HPDE6-E6E7 (cell line): ENCODE measurements at regions not wholly inside any gene's neighbourhood (a gene's known extent, or its start where the extent isn't known, plus 50 kb on each side); places are given as distances from the start of the nearest gene placed in this dataset.

Experiments used
- DNase-seq: peaks from one replicate; pipeline ENCODE4 v3.0.0; 2011; ENCODE audit warnings: missing footprints; ENCODE audit errors: extremely low spot score

DNA sequence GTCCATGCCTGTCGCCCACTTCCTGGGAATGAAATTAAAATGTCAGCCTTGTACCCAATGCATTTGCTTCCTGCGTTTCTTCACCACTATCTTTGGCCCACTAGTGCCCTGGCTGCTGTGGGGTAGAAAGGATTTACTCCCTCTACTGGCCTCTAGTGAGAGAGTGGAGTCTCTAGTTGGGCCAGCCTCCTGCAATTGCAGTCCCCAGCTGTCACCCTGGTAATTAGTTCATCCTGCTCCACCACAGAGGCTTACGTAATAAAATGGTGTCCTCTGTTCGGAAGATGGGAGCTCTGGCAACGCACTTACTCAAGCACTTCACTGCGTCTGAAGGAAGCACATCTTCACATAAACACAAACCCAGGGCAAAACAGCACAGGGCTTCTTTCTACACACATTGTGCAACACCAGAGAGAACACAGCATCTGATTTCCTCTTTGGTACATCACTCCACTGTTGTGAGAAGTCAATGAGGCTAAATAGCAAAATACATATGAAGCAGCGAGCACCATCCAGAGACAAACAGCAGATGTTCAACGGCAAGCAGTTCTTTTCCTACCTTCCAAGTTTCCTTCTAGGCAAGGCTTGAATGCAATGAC, 274.6 kb downstream of the LRATD1 start:
- peak; percentile 8 for DNase-seq

DNA sequence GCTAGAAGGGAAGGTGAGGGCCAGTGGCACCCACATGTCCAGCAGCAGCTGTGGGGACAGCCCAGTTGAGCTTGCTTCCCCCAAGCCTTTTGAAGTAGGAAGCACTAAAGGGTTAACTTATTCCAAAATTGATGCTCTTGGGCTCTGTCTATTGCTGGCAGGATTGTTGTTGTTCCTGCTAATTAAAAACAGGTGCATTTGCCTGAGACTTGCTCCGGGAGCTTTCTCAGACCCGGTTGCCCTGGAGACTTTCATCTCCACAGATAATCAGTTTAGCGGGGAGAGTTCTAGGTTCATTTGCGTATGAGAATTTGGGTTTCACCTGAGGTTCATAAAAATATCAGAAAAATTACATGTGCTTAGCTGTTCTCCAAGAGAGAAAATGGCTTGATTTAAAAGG, 277.3 kb downstream of the LRATD1 start:
- no peak for DNase-seq

DNA sequence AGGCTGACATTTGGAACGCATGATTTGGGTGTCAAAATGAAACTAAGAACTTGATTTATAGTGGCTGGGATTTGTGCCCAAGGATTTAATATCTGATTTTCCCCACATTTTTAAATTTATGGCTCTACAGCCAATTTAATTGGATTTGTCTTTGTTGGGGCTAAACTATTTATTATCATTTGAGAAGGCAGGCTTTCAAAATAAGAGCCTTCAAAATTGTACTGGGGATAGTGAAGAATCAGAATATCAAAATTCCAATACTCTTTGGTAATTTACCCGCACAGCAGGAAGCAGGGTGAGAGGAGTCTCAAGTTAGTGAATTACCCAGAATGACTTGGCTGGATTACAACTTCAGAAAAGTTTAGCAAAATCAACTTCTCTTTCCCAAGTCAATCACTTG, 278.1 kb downstream of the LRATD1 start:
- no peak for DNase-seq

DNA sequence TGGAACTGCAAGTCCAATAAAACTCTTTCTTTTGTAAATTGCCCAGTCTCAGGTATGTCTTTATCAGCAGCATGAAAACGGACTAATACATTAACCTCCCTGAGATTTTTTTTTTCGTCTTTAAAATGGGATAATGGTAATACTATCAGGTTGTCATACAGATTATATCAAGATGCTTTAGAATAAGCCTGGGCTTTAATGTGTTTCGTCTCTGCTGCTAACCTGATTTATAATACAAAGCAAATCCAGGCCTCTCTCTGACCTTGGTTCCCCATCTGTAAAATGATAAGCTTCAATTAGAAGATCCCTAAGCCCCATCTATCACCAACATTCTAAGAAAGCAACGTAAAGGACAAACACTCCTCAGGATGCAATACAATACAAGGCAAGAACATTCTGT, 283.5 kb downstream of the LRATD1 start:
- DNase-seq = no peak

DNA sequence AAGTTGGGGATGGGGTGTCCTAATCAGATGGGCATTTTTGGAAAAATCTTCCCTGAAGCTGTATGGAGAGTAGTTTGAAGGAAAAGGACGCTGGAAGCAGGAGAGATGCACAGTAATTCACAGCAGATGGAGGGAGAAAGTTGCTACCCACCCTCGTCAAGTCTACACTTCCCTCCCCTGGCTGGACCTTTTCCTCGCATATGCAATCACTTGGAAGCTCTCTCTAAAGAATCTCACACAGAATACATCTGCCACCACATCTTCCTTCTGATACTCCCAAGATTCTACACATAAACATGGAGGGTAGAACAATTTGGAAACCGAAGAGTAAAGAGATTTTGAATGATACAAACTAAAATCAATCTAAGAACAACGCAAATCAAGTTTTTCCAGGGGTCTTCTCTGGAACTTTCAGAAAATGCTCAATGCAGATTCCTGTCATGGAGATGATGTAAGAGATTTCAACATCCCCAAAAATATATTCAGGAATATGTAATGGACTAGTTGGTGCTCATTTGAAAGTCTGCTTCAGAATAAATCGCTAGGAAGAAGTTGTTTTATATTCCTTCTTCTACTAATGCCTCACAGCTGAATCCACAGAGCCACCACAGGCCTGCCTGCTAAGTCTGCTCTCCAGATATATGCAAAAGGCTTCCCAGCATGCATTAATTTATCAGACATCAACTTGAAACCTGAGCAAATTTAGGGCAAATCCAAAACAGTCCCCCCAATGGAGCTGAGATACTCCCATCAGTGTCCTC, 291.5 kb downstream of the LRATD1 start:
- DNase-seq = no peak

DNA sequence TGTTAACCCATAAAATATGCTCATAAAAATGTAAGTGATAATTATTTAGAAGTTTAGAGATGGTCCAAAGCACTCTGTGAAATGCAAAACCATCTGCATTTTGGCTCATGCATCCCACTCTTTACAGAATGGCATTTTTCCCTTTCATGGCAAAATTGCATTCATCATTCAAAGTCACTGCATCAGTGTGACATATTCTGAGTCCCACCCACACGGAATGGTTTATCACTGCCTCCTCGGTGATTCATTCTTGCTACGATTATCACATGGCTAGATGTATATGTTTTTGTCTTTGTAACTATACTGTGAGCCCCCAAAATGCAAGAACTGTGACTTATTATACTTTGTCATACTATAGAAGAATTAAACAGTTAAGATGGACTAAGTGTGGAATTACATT, 293.0 kb downstream of the LRATD1 start:
- DNase-seq = no peak

DNA sequence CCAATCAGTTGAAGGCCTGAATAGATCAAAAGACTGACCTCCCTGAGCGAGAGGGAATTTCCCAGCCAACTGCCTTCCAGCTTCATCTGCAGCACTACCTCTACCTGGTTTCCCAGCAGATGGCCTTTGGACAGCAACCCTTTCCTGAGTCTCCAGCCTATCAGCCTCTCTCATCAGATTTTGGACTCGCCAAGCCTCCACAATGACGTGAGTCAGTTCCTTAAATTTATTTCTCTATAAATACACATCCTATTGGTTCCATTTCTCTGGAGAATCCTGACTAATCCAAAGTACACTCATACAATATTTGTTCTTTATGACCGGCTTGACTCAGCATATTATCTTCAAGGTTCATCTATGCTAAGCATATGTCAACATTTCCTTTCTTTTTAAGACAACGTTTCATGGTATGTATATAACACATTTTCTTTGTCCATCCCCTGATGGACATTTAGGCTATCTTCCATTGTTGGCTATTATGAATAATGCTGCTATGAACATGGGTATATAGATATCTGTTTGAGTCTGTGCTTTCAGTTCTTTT, 294.6 kb downstream of the LRATD1 start:
- no peak for DNase-seq

DNA sequence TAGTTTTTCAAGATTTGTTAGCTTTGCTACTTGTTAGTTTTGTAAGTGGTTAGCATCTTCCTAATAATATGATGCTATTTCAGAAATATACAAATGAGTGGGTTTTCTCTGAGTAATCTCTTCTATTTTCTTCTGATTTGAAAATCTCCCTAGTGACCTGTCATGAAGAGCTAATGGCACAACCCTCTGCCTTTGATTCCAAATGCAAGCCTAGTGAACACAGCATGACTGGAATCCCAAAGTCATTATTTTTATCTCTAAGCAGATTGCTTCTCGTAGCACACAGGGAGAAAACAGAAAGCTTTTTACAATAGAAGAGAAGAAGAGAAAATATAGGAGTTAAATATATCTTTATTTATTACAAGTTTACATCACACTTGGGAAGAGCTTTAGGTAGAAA, 295.5 kb downstream of the LRATD1 start:
- DNase-seq = no peak

DNA sequence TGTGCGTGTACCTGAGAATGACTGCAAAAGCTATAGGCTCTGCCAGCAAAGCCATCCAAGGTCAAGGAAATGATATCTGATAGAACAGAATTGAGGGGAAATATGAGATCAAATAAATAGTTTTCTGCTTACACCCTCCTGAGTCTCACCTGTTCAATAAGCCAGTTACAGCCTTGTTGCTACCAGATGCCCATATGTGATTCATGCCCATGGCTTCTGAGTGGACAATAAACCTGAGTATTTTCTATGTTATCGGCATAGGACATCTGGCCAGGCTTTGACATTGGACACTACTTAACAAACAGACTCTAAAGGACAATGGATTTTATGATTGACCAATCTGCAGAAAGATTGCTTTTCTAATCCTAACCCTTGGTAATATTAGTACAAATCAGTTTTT, 297.9 kb downstream of the LRATD1 start:
- no peak for DNase-seq

DNA sequence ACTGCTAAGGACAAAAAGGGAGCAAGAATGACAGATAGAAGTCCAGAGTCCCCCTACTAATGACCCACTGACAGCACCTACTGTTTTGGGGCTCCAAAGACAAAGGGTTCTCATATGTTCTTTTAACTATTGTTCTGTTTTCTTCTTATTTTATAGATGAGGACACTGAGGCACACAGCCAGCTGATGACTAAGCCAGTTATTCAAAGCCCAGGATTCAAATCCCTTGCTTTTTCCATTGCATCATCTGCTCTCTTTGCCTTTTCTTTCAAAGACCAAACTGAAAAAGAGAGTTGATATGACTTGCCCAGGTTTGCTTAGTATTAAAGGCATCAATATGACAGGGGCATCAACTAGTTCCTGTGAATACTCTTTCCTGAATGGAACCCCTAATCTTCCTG, 299.8 kb downstream of the LRATD1 start:
- no peak for DNase-seq

DNA sequence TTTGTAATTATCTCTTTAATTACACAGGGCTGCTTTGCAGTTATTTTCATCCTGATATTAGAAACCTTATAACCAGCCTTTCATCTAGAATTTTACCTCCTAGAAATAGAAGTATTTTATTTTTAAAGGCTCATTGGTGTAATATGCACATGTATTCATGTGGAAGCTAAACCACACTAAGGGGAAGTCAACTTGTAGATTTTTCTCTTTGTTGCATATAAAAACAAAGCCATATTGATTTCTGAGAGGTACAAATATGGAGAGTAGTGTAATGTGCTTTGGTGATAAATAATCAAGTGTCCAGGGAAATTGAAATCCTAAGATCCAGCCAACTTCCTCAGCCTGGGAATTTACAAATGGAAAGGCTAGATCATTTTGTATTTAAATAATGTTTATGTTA, 301.2 kb downstream of the LRATD1 start:
- DNase-seq = no peak

DNA sequence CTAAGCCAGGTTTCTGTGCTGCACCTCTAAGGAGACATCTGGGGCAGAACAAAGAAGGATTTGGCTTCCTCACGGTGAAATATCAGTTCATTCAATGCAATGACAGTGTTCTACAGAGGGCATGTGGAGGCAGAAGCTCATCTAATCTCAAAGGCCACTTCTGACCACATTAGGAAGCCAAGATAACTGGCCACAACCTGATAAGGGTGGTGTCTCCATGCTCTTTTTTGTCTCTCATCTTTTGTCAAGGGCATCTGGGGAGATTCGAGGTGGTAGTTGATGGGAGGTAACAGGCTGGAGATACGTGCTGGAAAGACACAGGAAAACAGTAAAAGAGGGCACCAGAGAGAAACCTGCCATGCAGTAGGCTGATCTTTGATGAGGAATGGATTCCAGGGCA, 303.9 kb downstream of the LRATD1 start:
- no peak for DNase-seq

DNA sequence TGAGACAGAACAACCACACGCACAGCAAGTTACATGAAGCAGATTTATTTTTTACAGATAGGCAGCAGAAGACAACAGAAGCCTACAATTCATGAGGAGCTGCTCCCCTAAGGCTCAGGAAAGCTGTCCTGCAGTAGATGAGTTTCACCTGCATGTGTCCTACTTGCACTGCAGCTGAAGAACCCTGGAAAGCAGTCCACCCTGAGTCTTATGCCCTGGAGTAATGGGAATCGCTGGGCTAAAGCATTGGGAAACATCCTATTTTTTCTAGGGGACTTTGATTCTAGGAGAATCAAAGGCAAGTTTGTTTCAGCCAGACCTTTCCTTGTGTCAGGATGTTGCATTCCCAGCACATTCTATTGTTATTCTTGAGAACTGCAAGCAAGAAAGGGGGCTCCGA, 304.8 kb downstream of the LRATD1 start:
- DNase-seq = no peak

DNA sequence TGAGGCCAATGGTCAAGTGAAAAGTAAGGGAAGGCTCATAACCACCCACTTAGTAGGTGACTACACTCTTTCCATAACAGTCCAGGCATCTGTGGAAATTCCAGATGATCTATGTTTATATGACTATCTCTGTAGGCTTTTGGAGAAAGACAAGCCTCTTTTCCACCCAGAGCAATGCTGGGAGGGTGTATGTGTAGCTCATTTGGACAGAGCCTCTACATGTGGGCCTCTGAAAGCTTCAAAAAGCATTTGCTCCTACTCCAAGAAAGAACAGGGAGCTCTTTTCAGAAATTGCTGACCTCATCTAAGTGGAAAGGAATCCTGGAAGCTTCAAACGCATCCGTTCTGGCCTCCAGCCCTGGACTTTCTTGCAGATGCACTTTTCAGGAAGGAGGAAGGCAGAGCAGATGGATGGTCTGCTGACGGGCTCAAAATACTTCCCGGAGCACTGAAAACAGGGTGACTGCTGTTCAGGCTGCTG, 308.7 kb downstream of the LRATD1 start:
- DNase-seq = no peak

DNA sequence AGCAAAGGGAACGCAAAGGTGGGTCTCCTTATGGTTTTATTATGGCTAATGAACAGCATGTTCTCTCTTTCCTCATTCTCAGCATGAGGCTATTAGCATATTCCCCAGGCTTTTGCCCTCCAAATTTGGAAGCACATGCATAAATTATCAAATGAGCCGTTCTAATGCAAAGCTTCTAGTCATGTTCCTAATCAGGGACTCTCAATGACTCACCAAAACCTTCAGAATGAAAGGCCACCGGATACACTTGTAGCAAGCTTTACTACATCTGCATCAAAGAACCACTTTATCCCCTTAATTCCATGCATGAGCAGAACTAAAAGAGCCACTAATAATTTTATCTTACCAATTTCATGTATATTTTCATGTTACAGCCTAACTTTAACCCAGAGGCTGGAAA, 310.5 kb downstream of the LRATD1 start:
- no peak for DNase-seq

DNA sequence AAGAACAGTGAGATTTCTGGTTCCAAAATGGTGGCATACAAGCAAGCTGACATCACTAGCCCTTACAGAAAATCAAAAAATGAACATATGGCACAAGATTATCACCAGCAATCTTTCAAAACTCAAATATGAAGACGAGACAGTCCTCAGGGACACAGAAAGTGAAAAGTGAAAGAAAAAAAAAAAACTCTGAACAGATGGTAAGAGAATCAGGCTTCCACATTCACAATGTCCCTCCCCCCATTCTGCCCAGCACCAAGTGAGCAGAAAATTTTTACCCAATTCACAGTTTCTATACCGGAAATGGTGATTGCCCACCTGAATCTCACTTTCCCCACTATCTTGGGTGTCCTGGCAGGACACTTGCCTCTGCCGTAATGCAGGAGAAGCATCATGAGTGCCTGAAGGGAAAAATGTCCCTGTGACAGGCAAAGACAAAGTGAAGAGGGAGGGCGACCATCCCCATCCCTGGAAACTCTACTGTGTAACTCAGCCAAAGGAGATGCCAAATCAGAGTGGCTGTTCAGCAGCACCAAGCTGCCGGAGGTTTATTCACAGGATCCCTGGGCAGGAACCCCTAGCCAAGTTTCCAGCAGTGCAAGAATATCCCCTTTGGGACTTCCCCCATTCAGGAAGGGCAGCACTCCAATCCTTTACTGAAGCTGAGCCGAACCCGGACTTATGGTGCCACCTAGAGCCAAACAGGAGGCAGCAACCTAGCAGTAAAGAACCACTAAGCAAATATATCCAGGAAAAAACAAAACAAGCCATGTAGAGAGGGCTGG, 312.2 kb downstream of the LRATD1 start:
- DNase-seq = peak; percentile 22

DNA sequence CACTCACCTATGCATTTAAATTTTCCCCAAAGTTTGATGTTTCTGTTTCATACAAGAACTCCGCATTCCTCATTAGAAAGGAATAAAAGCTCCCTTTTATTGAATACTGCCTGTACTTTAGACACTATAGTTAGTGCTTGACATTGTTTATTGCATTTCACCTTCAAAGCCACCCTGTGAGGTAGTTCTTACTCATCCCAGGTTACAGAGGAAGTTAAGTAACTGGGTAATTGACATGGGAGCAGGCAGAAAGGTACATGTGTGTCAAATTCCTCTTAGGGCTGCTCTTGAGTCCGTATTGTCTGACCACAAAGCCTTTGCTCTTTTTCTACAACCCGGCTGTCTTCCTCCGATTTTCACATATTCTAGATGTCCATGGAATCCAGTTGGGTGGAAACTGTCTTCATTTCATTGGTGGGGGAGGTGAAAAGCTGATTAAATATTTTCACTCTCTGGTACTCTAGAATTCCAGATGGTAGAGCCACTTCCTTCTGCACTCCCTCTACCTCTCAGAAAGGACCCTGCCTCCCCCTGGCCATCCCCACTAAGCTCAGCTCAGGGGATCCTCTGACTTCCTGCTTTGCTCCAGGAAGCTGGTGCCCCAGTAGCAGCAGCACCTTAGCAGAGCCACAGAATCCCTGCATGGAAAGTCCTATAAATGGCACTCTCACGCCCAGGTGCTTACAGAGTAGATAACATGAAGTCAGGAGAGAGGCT, 319.2 kb downstream of the LRATD1 start:
- no peak for DNase-seq

DNA sequence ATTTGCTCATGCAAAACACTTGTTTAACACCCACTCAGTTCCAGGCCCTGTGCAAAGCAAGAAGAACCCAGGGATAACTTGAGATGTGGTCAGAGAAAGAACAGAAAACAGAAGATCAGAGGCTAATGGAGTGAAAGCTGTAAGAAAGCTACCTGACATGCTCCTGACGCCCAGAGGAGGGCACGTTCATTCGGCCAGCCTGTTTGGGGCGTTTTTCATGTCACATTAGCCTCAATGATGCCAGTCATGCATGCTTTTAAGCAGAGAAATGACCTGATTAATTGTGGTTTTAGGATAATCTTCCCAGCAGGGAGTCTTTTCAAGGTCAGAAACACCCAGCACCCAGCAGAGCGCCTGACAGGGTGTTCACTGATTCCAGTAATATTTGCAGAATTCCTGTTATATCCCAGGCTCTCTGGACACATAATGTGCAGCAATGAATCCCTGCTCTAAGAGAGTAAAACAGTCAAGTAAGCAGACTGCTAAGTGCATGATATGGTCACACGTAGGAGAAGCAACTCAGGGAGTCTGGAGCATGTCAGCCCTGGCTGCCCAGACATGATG, 320.0 kb downstream of the LRATD1 start:
- no peak for DNase-seq

DNA sequence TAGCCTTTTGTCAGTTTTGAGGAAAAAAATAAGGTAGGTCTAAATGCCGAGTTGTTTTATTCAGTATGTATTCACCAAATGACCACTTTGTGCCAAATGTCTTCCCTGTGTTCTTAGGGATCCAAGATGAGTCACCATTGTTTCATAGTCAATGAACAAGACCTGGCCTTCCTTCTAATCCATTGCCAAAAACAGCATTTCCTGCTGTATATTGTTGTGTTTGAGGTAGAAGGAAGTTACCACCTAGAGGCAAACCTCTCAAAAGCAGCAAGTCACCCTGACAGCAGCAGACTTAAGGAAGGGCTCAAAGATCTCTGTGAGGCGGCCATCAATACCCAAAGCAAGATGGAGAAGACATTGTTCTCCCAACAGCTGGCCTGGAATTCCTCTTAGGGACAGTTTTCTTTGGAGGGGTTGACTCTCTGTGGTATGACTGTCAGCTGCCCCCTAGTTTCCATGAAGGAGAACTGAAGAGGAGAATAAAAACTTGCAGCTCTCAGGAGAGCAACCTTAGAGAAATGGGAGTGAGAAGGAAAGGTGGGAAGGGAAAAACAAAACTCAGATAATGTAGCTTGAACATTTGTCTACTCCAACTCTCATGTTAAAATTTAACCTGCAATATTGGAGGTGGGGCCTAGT, 328.3 kb downstream of the LRATD1 start:
- DNase-seq = no peak

DNA sequence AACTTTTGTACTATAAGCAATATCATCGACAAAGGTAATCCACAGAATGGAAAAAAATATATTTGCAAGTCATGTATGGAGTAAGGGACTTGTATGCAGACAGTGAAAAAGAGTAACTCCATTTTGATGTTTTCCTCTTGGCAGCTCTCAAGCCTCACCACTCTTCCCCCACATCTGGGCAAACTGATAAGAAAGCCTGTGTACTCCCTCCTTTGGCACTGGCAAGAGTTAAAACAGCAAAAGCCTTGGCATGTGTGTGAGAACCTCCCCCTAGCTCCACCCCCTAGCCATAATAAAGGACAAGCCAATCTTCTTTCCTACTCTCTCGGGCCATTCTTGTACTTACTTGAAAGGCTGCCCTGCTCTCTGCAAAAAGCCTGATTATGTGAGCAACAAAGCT, 335.2 kb downstream of the LRATD1 start:
- DNase-seq = no peak

DNA sequence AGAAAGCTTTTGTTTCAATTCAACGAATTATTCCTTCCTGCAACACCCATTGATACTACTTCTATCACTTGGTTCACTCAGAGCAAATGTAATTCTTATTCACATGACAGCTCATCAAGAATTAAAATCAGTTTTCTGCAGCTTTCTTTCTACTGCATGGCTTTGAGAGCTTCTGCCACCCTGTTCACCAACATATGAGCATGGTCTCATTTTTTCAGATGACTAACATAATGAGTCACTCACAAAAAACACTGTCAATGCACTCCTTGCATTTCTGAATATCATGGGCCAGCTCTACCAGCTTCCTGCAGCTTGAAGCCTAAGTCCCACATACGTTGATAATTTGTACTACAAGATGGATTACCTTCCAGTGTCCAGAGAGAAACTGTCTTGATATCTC, 342.9 kb downstream of the LRATD1 start:
- no peak for DNase-seq
